Astrocyte (in vitro differentiated cells and primary cell): ENCODE measurements at regions not wholly inside any gene's neighbourhood (a gene's known extent, or its start where the extent isn't known, plus 50 kb on each side); places are given as distances from the start of the nearest gene placed in this dataset.

Source experiments
- DNase-seq: peaks from one replicate; pipeline ENCODE4 v3.0.0-alpha.2; 2010; ENCODE audit warnings: low read depth
- FAIRE-seq: peaks from 2 replicates; lab custom pipeline; 2011; peaks lifted over from hg19 to GRCh38; lab: Jason Lieb, UNC
- H2AFZ ChIP-seq: 2 replicates; pipeline ENCODE4 v1.6.0; 2012; ENCODE audit warnings: low read depth, low read length, inconsistent platforms
- H3K27ac ChIP-seq: 2 replicates; pipeline ENCODE4 v1.5.1; 2011; ENCODE audit warnings: low read depth, low read length, inconsistent platforms
- H3K27me3 ChIP-seq: 2 replicates; pipeline ENCODE4 v1.6.0; 2011; ENCODE audit warnings: low read length, inconsistent platforms; ENCODE audit not compliant: insufficient read depth
- H3K36me3 ChIP-seq: 2 replicates; pipeline ENCODE4 v1.5.1; 2011; ENCODE audit warnings: low read length, inconsistent platforms; ENCODE audit not compliant: insufficient read depth
- H3K4me1 ChIP-seq: 2 replicates; pipeline ENCODE4 v1.5.1; 2011; ENCODE audit warnings: low read length, inconsistent platforms; ENCODE audit not compliant: insufficient read depth
- H3K4me2 ChIP-seq: 2 replicates; pipeline ENCODE4 v1.6.0; 2012; ENCODE audit warnings: low read length, inconsistent platforms
- H3K4me3 ChIP-seq: 2 replicates; pipeline ENCODE4 v1.5.1; 2011; ENCODE audit warnings: low read depth, mild to moderate bottlenecking, low read length, inconsistent platforms; ENCODE audit not compliant: insufficient read depth
- H3K79me2 ChIP-seq: 2 replicates; pipeline ENCODE4 v1.6.0; 2012; ENCODE audit warnings: mild to moderate bottlenecking, low read length, inconsistent platforms; ENCODE audit not compliant: insufficient read depth
- H3K9ac ChIP-seq: 2 replicates; pipeline ENCODE4 v1.6.0; 2012; ENCODE audit warnings: mild to moderate bottlenecking, low read length, inconsistent platforms
- H3K9me3 ChIP-seq: 2 replicates; pipeline ENCODE4 v1.5.1; 2012; ENCODE audit warnings: low read depth, mild to moderate bottlenecking, low read length, inconsistent platforms; ENCODE audit not compliant: insufficient read depth
- H4K20me1 ChIP-seq: 2 replicates; pipeline ENCODE4 v1.6.0; 2012; ENCODE audit warnings: low read length, inconsistent platforms; ENCODE audit not compliant: insufficient read depth
- H3K27ac Mint-ChIP-seq: one replicate; pipeline ENCODE4 v1.8.0; 2021; ENCODE audit warnings: mild to moderate bottlenecking, mixed read lengths; ENCODE audit not compliant: unreplicated experiment
- H3K27me3 Mint-ChIP-seq: one replicate; pipeline ENCODE4 v1.8.0; 2021; ENCODE audit warnings: low read depth, mixed read lengths; ENCODE audit not compliant: unreplicated experiment
- H3K36me3 Mint-ChIP-seq: one replicate; pipeline ENCODE4 v1.8.0; 2021; ENCODE audit warnings: low read depth, mixed read lengths; ENCODE audit not compliant: unreplicated experiment
- H3K4me1 Mint-ChIP-seq: one replicate; pipeline ENCODE4 v1.8.0; 2021; ENCODE audit warnings: low read depth, mixed read lengths; ENCODE audit not compliant: unreplicated experiment
- H3K4me3 Mint-ChIP-seq: one replicate; pipeline ENCODE4 v1.8.0; 2021; ENCODE audit warnings: mild to moderate bottlenecking, moderate library complexity, mixed read lengths; ENCODE audit not compliant: unreplicated experiment
- H3K9me3 Mint-ChIP-seq: one replicate; pipeline ENCODE4 v1.8.0; 2021; ENCODE audit warnings: mild to moderate bottlenecking, mixed read lengths; ENCODE audit not compliant: unreplicated experiment
- CTCF ChIP-seq: IDR thresholded peaks from 2 replicates; pipeline ENCODE4 v1.5.1; 2011; ENCODE audit warnings: low read depth, mild to moderate bottlenecking, inconsistent platforms, low read length, moderate library complexity; ENCODE audit not compliant: insufficient read depth
- EZH2 ChIP-seq: IDR thresholded peaks from 2 replicates; pipeline ENCODE4 v1.6.1; 2012; ENCODE audit warnings: mild to moderate bottlenecking, low read length, inconsistent platforms; ENCODE audit not compliant: insufficient read depth

DNA sequence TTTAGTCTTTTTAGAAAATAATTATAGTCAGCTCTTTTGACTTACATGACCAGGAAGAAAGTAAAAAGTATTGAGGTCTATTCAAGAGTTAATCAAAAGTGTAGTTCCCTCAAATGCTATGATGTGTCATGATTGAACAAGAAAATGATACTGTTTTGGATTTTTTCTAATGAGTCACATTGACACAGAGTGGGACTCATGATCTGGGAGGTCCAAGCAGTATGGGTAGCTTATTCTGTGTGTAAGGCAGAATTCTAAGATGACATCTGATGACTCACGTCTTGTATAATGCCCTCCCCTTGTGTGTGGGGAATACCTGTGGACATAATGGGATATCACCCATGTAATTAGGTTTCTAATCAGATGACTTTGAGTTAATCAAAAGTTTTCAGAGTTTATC is 178.1 kb upstream of the DDHD1 start:
- no peaks in the 10 kb centered on the region for H3K79me2 ChIP-seq
- DNase-seq (peak; percentile 77), FAIRE-seq (peak; percentile 89)
- Mint-ChIP-seq H3K27me3 (no peaks in the 10 kb centered on the region), H3K4me1 (peaks cover 27% of the 10 kb centered on the region), H3K4me3 (no peak overlapping the region), H3K27ac (no peak overlapping the region), H3K9me3 (no peaks in the 10 kb centered on the region), H3K36me3 (no peaks in the 10 kb centered on the region)
- peaks cover 17% of the 10 kb centered on the region for H3K4me1 ChIP-seq
- no peak overlapping the region for H3K9ac ChIP-seq
- H3K27me3 ChIP-seq = no peaks in the 10 kb centered on the region
- TF ChIP-seq CTCF = no peak
- TF ChIP-seq EZH2 = no peak
- peak overlapping the region; percentile 8 for H3K4me2 ChIP-seq
- H3K27ac ChIP-seq = no peak overlapping the region
- H3K4me3 ChIP-seq = no peak overlapping the region
- H2AFZ ChIP-seq = no peak overlapping the region
- no peaks in the 10 kb centered on the region for H3K36me3 ChIP-seq
- no peaks in the 10 kb centered on the region for H3K9me3 ChIP-seq
- H4K20me1 ChIP-seq = no peaks in the 10 kb centered on the region

DNA sequence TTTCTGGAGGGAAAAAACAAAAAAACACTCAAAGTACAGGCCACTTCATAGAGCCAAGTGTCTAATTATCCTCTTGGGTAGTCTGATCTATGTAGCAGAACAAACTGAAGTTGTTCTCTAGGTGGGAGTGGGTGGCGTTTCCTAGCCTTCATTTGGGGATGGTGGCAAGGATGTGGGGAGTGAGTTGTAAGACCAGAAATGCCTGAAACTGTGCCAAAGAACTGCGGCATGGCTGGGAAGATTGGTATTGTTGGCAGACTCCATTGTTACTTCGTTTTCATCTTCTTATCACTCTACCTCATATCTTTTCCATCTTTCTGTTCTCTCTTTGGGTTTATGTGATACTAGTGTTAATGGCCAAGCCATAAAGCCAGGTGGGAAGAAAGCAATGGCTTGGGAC is 177.3 kb upstream of the DDHD1 start:
- Histone ChIP-seq H3K36me3 (no peaks in the 10 kb centered on the region), H3K27ac (no peak overlapping the region), H3K27me3 (no peaks in the 10 kb centered on the region), H2AFZ (no peak overlapping the region), H4K20me1 (no peaks in the 10 kb centered on the region), H3K4me3 (no peak overlapping the region), H3K9me3 (no peaks in the 10 kb centered on the region), H3K4me2 (peak overlapping the region; percentile 8), H3K4me1 (peaks cover 17% of the 10 kb centered on the region), H3K9ac (no peak overlapping the region), H3K79me2 (no peaks in the 10 kb centered on the region)
- TF ChIP-seq EZH2 (no peak), CTCF (no peak)
- Mint-ChIP-seq H3K4me1 (peaks cover 27% of the 10 kb centered on the region), H3K27ac (peak overlapping the region; percentile 4), H3K4me3 (no peak overlapping the region), H3K27me3 (no peaks in the 10 kb centered on the region), H3K9me3 (no peaks in the 10 kb centered on the region), H3K36me3 (no peaks in the 10 kb centered on the region)
- peak; percentile 38 for DNase-seq
- no peak for FAIRE-seq

DNA sequence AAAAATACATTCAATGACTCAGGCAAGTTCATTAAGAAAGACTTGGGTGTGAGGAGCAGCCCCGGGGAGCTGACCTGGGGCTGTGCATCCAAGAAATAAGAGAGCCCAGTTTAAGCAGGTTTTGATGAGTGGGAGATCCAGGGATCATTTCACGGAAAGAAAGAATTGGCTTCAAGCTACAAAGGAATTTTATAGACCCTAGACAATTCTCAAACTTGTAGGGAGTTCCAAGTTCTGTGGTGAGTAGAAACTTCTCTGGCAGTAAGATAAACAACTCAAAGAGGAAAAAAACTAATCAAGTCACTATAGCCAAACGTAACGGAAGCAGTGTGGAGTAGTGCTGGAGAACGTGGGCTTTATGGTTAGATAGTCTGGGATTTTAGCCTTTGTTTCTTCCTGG is 175.7 kb upstream of the DDHD1 start:
- no peak for DNase-seq
- no peak for FAIRE-seq
- H3K9ac ChIP-seq = no peak overlapping the region
- TF ChIP-seq CTCF (no peak), EZH2 (no peak)
- no peaks in the 10 kb centered on the region for H3K9me3 ChIP-seq
- H2AFZ ChIP-seq = no peak overlapping the region
- Mint-ChIP-seq H3K36me3 (no peaks in the 10 kb centered on the region), H3K4me3 (no peak overlapping the region), H3K27ac (no peak overlapping the region), H3K9me3 (no peaks in the 10 kb centered on the region), H3K4me1 (peaks cover 30% of the 10 kb centered on the region), H3K27me3 (no peaks in the 10 kb centered on the region)
- H3K36me3 ChIP-seq = no peaks in the 10 kb centered on the region
- H3K27ac ChIP-seq = no peak overlapping the region
- H4K20me1 ChIP-seq = no peaks in the 10 kb centered on the region
- H3K79me2 ChIP-seq = no peaks in the 10 kb centered on the region
- no peak overlapping the region for H3K4me3 ChIP-seq
- no peaks in the 10 kb centered on the region for H3K27me3 ChIP-seq
- H3K4me2 ChIP-seq = no peak overlapping the region
- H3K4me1 ChIP-seq = peaks cover 17% of the 10 kb centered on the region
